Mesothelial cell of epicardium (in vitro differentiated cells): ENCODE measurements at regions not wholly inside any gene's neighbourhood (a gene's known extent, or its start where the extent isn't known, plus 50 kb on each side); places are given as distances from the start of the nearest gene placed in this dataset.

ENCODE experiments used
- DNase-seq, 2 experiments: peaks; one replicate each; pipeline ENCODE4 v3.0.0; 2021; ENCODE audit warnings: low spot score in 2 of 2; ENCODE audit not compliant: unreplicated experiment in 2 of 2
- H3K27ac Mint-ChIP-seq: 2 replicates; pipeline ENCODE4 v1.8.0; 2021; ENCODE audit warnings: mixed read lengths
- H3K27me3 Mint-ChIP-seq: 2 replicates; pipeline ENCODE4 v1.8.0; 2021; ENCODE audit warnings: low read depth, mixed read lengths
- H3K36me3 Mint-ChIP-seq: 2 replicates; pipeline ENCODE4 v1.8.0; 2021; ENCODE audit warnings: mixed read lengths
- H3K4me1 Mint-ChIP-seq: 2 replicates; pipeline ENCODE4 v1.8.0; 2021; ENCODE audit warnings: mixed read lengths
- H3K4me3 Mint-ChIP-seq: 2 replicates; pipeline ENCODE4 v1.8.0; 2021; ENCODE audit warnings: mild to moderate bottlenecking, moderate library complexity, mixed read lengths
- H3K9me3 Mint-ChIP-seq: 2 replicates; pipeline ENCODE4 v1.8.0; 2021; ENCODE audit warnings: mixed read lengths
- CTCF ChIP-seq: fragments of 200-600 bp; sonication (generic); IDR thresholded peaks from one replicate; pipeline ENCODE4 v1.5.0; 2021; ENCODE audit warnings: antibody characterized with exemption; ENCODE audit not compliant: unreplicated experiment

DNA sequence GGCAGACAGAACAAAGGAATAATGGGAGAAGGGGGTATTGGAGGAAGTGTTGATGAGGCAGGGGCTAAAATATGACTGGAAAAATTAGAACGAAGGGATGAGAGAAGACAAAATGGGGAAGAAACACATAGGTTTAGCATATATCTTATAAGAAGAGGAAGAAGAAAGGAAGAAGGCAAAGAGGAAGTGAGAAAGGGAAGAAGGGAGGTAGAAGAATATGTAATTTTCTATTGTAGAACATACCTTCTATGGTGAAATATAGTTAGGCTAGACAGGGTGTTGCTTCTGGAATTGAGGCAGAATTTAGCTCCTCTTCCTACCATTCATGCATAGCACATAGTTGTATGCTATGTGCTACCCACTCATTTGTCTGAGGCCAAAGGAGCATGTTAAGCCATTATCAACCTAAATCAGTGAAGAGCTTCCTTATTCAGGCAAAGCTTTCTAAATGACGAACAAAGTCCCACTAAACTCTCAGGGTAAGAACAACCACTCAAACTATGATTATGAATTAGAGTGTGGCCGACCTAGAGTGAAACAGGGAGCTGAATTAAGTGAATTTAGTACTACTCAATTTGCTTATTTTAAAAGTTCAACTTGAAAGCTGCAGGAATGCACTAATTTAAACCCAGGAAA lies 180.9 kb upstream of the GALNT5 start:
- Mint-ChIP-seq H3K9me3 (peaks cover 8% of the 10 kb centered on the region), H3K4me3 (no peak overlapping the region), H3K27me3 (no peaks in the 10 kb centered on the region), H3K4me1 (no peaks in the 10 kb centered on the region), H3K27ac (no peak overlapping the region), H3K36me3 (no peaks in the 10 kb centered on the region)
- DNase-seq = no peak
- no peak for TF ChIP-seq CTCF

GRCh38 chr2:157077753-157078350 lies 179.7 kb upstream of the GALNT5 start:
- no peaks in the 10 kb centered on the region for H3K4me1 Mint-ChIP-seq
- no peak overlapping the region for H3K27ac Mint-ChIP-seq
- no peaks in the 10 kb centered on the region for H3K27me3 Mint-ChIP-seq
- H3K4me3 Mint-ChIP-seq = no peak overlapping the region
- TF ChIP-seq CTCF = no peak
- no peak for DNase-seq
- H3K9me3 Mint-ChIP-seq = no peaks in the 10 kb centered on the region
- no peaks in the 10 kb centered on the region for H3K36me3 Mint-ChIP-seq

GRCh38 chr2:157082950-157083349 lies 174.6 kb upstream of the GALNT5 start:
- Mint-ChIP-seq H3K4me1 (peaks cover 3% of the 10 kb centered on the region), H3K4me3 (no peak overlapping the region), H3K27me3 (no peaks in the 10 kb centered on the region), H3K36me3 (no peaks in the 10 kb centered on the region), H3K27ac (no peak overlapping the region), H3K9me3 (no peaks in the 10 kb centered on the region)
- TF ChIP-seq CTCF = no peak
- no peak for DNase-seq

GRCh38 chr2:157085522-157085921 lies 172.0 kb upstream of the GALNT5 start:
- H3K27me3 Mint-ChIP-seq = no peaks in the 10 kb centered on the region
- H3K4me3 Mint-ChIP-seq = no peak overlapping the region
- no peaks in the 10 kb centered on the region for H3K9me3 Mint-ChIP-seq
- H3K4me1 Mint-ChIP-seq = peaks cover 3% of the 10 kb centered on the region
- H3K36me3 Mint-ChIP-seq = no peaks in the 10 kb centered on the region
- no peak for TF ChIP-seq CTCF
- no peak overlapping the region for H3K27ac Mint-ChIP-seq
- DNase-seq = no peak

GRCh38 chr2:157087373-157088002 lies 170.0 kb upstream of the GALNT5 start:
- Mint-ChIP-seq H3K27ac (no peak overlapping the region), H3K4me1 (peaks cover 3% of the 10 kb centered on the region)

More at GRCh38 chr2:157087373-157088002, 170.0 kb upstream of the GALNT5 start:
- Mint-ChIP-seq H3K9me3 (no peaks in the 10 kb centered on the region), H3K36me3 (no peaks in the 10 kb centered on the region), H3K4me3 (no peak overlapping the region), H3K27me3 (no peaks in the 10 kb centered on the region)
- no peak for TF ChIP-seq CTCF
- no peak for DNase-seq
